ENCODE measurements at regions not wholly inside any gene's neighbourhood (a gene's known extent, or its start where the extent isn't known, plus 50 kb on each side); places are given as distances from the start of the nearest gene placed in this dataset.

DNA sequence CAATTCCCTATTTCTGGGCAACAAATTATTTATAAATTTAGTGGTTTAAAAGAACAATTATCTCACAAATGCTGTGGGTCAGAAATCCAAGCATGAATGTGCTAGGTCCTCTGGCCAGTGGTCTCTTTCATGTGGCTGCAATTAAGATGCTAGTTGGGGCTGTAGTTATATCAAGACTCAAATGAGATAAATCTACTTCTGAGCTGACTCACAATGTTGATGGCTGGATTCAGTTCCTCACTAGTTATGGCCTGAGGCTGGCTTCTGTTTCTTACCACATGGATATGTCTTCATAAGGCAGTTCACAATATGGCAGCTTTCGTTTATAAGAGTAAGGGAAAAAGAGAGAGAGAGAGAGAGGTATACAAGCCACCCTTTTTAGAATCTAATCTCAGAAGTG, 717.0 kb downstream of the PRELID2 start:
- ChIA-PET CTCF (no interaction called here), POLR2A (no interaction called here)
- Histone ChIP-seq H3K4me2 (no peak overlapping the region), H3K27ac (no peak overlapping the region), H3K4me1 (no peaks in the 10 kb centered on the region), H3K9me3 (no peaks in the 10 kb centered on the region), H3K4me3 (no peak overlapping the region)
- no peak for FAIRE-seq
- no peak for ATAC-seq
- TF ChIP-seq TFCP2L1 (CRISPR knock-in tag; IDR thresholded peaks at IDR 0.05) (no peak), CEBPB (IDR thresholded peaks at IDR 0.05) (no peak), BHLHE40 (IDR thresholded peaks at IDR 0.05; ENCODE audit: low read depth, low read length) (no peak), HDAC2 (IDR thresholded peaks at IDR 0.05) (no peak), MAX (IDR thresholded peaks at IDR 0.05) (no peak), BCL3 (IDR thresholded peaks at IDR 0.05) (no peak), CBX2 (IDR thresholded peaks at IDR 0.05; ENCODE audit: borderline replicate concordance, low read depth) (no peak), KDM5A (IDR thresholded peaks at IDR 0.05) (no peak), HOXA7 (CRISPR knock-in tag; IDR thresholded peaks at IDR 0.05) (no peak), FOSL2 (IDR thresholded peaks at IDR 0.05) (no peak), FOSL2 (CRISPR knock-in tag; IDR thresholded peaks at IDR 0.05) (no peak), EHF (CRISPR knock-in tag; IDR thresholded peaks at IDR 0.05) (no peak), USF2 (IDR thresholded peaks at IDR 0.05) (no peak)
- DNase-seq (ENCODE audit: low read depth in 1 of 2, low spot score in 1 of 2): no peak
- 3% methylated on average over 1 of the region's 1 CpG for WGBS (ENCODE audit: missing lambda C conversion rate)

DNA sequence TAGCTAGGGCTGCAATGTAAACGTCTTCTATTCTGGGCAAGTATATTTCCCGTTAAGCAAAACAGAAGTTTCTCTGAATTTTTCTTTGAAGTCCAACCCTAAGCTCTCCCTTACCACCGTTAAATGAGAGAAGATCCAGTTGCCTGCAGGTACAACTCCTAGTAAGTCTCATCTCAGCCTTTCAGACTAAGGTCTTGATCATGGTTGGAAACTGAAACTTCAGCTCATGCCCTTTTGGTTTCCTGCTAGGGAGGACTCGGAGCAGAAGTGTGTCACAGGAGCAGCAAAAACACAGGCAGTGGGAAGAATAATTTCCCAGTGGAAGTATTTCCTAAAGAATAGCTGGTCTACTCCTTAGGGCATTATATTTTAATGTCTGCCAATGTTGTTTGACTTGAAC, 717.9 kb downstream of the PRELID2 start:
- ATAC-seq (no peak), DNase-seq (ENCODE audit: low read depth in 1 of 2, low spot score in 1 of 2) (no peak), FAIRE-seq (no peak)
- Histone ChIP-seq H3K27ac (no peak overlapping the region), H3K9me3 (no peaks in the 10 kb centered on the region), H3K4me2 (no peak overlapping the region), H3K4me1 (no peaks in the 10 kb centered on the region), H3K4me3 (no peak overlapping the region)
- 6% methylated on average over 4 of the region's 4 CpGs for WGBS (ENCODE audit: missing lambda C conversion rate)
- ChIA-PET CTCF (no interaction called here), POLR2A (no interaction called here)
- TF ChIP-seq BCL3 (IDR thresholded peaks at IDR 0.05): no peak
- no peak for TF ChIP-seq CBX8 (IDR thresholded peaks at IDR 0.05)

DNA sequence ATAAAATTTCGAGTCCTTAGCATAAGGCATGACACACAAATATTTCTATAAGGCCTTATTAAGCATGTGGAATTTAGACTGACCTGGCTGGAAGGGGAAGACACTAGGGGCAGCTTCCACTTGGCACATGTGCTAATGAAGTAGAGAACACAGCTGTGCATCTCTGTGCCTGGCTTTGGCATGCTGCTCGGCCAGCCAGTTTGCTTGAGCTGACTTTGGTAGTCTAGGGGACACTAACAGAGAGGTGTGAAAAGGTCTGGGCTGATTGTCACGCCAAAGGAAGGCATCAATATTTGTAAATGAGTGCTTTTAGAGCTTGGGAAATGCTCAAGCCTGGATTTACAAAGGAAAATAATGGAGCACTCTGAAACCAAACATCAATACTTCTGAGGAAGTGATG, 723.7 kb downstream of the PRELID2 start:
- Histone ChIP-seq H3K4me3 (no peak overlapping the region), H3K9me3 (no peaks in the 10 kb centered on the region), H3K4me2 (no peak overlapping the region), H3K27ac (no peak overlapping the region), H3K4me1 (no peaks in the 10 kb centered on the region)
- ChIA-PET CTCF (interaction anchor here (1.1 kb wide), 1 partner anchor 715 kb away, joined by 3 read pairs; no protein-coding TSS in a partner anchor), POLR2A (no interaction called here)
- TF ChIP-seq KDM1A (IDR thresholded peaks at IDR 0.05; ENCODE audit: low read depth) (no peak), HOXB5 (CRISPR knock-in tag; IDR thresholded peaks at IDR 0.05) (no peak), HOXB13 (CRISPR knock-in tag; IDR thresholded peaks at IDR 0.05; ENCODE audit: low read depth) (no peak), NFE2L2 (conservative IDR thresholded peaks at IDR 0.05; ENCODE audit: low read length) (no peak), TP53 (CRISPR knock-in tag; IDR thresholded peaks at IDR 0.05) (no peak), FOSB (CRISPR knock-in tag; IDR thresholded peaks at IDR 0.05) (no peak), GATA3 (IDR thresholded peaks at IDR 0.05; ENCODE audit: borderline replicate concordance) (no peak), BCL3 (IDR thresholded peaks at IDR 0.05) (no peak), ZC3H11A (IDR thresholded peaks at IDR 0.05) (no peak), MAX (IDR thresholded peaks at IDR 0.05) (no peak), REST (IDR thresholded peaks at IDR 0.05) (no peak), FOSL2 (IDR thresholded peaks at IDR 0.05) (no peak), FOSL2 (CRISPR knock-in tag; IDR thresholded peaks at IDR 0.05) (no peak)
- TF ChIP-seq, protein P1, sequence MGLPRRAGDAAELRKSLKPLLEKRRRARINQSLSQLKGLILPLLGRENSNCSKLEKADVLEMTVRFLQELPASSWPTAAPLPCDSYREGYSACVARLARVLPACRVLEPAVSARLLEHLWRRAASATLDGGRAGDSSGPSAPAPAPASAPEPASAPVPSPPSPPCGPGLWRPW (IDR thresholded peaks at IDR 0.05): no peak
- TF ChIP-seq, protein P2, sequence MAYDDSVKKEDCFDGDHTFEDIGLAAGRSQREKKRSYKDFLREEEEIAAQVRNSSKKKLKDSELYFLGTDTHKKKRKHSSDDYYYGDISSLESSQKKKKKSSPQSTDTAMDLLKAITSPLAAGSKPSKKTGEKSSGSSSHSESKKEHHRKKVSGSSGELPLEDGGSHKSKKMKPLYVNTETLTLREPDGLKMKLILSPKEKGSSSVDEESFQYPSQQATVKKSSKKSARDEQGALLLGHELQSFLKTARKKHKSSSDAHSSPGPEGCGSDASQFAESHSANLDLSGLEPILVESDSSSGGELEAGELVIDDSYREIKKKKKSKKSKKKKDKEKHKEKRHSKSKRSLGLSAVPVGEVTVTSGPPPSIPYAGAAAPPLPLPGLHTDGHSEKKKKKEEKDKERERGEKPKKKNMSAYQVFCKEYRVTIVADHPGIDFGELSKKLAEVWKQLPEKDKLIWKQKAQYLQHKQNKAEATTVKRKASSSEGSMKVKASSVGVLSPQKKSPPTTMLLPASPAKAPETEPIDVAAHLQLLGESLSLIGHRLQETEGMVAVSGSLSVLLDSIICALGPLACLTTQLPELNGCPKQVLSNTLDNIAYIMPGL (CRISPR knock-in tag; IDR thresholded peaks at IDR 0.05; ENCODE audit: borderline replicate concordance): no peak
- no peak for FAIRE-seq
- 0% methylated on average over 3 of the region's 3 CpGs for WGBS (ENCODE audit: missing lambda C conversion rate)
- DNase-seq (ENCODE audit: low read depth in 1 of 2, low spot score in 1 of 2): no peak
- ATAC-seq: no peak

Measured in A549 (cell line).